SK-N-SH (cell line): ENCODE measurements at regions not wholly inside any gene's neighbourhood (a gene's known extent, or its start where the extent isn't known, plus 50 kb on each side); places are given as distances from the start of the nearest gene placed in this dataset.

ENCODE experiments used
- CHD2 ChIP-seq: fragments of 150-350 bp; IDR thresholded peaks from 2 replicates; pipeline ENCODE4 v1.6.1; 2018; ENCODE audit warnings: low read length; ENCODE audit not compliant: partially characterized antibody
- CTCF ChIP-seq: fragments of 200-600 bp; sonication (generic); IDR thresholded peaks from 2 replicates; pipeline ENCODE4 v1.6.1; 2017; ENCODE audit warnings: antibody characterized with exemption, mild to moderate bottlenecking, moderate library complexity
- EP300 ChIP-seq, 2 experiments: IDR thresholded peaks; 2 replicates each; pipeline versions ENCODE4 v1.4.0 to v1.6.1; 2012; ENCODE audit warnings: borderline replicate concordance in 1 of 2, low read depth in 1 of 2, low read length in 1 of 2
- JUND ChIP-seq: IDR thresholded peaks from 2 replicates; pipeline ENCODE4 v1.4.0; 2012
- MAX ChIP-seq: IDR thresholded peaks from 2 replicates; pipeline ENCODE4 v1.4.0; 2012; ENCODE audit warnings: low read depth
- POLR2AphosphoS5 ChIP-seq: IDR thresholded peaks from 2 replicates; pipeline ENCODE4 v1.6.1; 2012; ENCODE audit warnings: low read depth, low read length
- RFX5 ChIP-seq: IDR thresholded peaks from 2 replicates; pipeline ENCODE4 v1.6.1; 2012; ENCODE audit warnings: mild to moderate bottlenecking, improper control_type of control experiment, low read length
- SIN3A ChIP-seq: IDR thresholded peaks from 2 replicates; pipeline ENCODE4 v1.6.1; 2012; ENCODE audit warnings: low read depth, mild to moderate bottlenecking, low read length, moderate library complexity, borderline replicate concordance
- SMC3 ChIP-seq: IDR thresholded peaks from 2 replicates; pipeline ENCODE4 v1.6.1; 2012; ENCODE audit warnings: low read depth, low read length, improper control_type of control experiment
- TEAD4 ChIP-seq: IDR thresholded peaks from 2 replicates; pipeline ENCODE4 v1.4.0; 2012; ENCODE audit warnings: mild to moderate bottlenecking, borderline replicate concordance; ENCODE audit not compliant: insufficient read depth
- USF1 ChIP-seq: IDR thresholded peaks from 2 replicates; pipeline ENCODE4 v1.4.0; 2012; ENCODE audit warnings: low read depth, borderline replicate concordance
- YY1 ChIP-seq: IDR thresholded peaks from 2 replicates; pipeline ENCODE4 v1.4.0; 2012; ENCODE audit warnings: low read depth, mild to moderate bottlenecking

- TF ChIP-seq CTCF (no peak), CHD2 (no peak), YY1 (no peak), SMC3 (no peak), POLR2AphosphoS5 (no peak), USF1 (no peak), JUND (no peak), MAX (no peak), EP300 (IDR thresholded peaks at IDR 0.05; ENCODE audit: borderline replicate concordance in 1 of 2, low read depth in 1 of 2, low read length in 1 of 2) (no peak), TEAD4 (no peak), SIN3A (no peak), RFX5 (no peak)
Observed at GRCh38 chr12:32015036-32015435, 55.8 kb downstream of the RESF1 start.
